ENCODE measurements at regions not wholly inside any gene's neighbourhood (a gene's known extent, or its start where the extent isn't known, plus 50 kb on each side); places are given as distances from the start of the nearest gene placed in this dataset.

- Histone ChIP-seq H3K4me3 (replicated peaks in 1 of 3) (no peak overlapping the region), H3K27me3 (no peaks in the 10 kb centered on the region), H3K36me3 (no peaks in the 10 kb centered on the region), H3K27ac (no peak overlapping the region), H3K9me3 (no peaks in the 10 kb centered on the region), H3K4me1 (no peaks in the 10 kb centered on the region)
- DNase-seq: no peak
- 72 to 78% methylated on average over 2 of the region's 2 CpGs for WGBS, 2 donors
- intact Hi-C loops (cut with DNase I): no loop called here
- TF ChIP-seq CTCF (IDR thresholded peaks at IDR 0.05) (no peak), POLR2A (IDR thresholded peaks at IDR 0.05) (no peak)
These were observed 81.8 kb upstream of the BARHL2 start for GRCh38 chr1:90798883-90799282.

GRCh38 chr1:90798344-90798743 is 81.2 kb upstream of the BARHL2 start:
- H3K27ac ChIP-seq: no peak overlapping the region
- WGBS, 2 donors: 85 to 88% methylated on average over 1 of the region's 1 CpG
- H3K36me3 ChIP-seq: no peaks in the 10 kb centered on the region
- no peaks in the 10 kb centered on the region for H3K27me3 ChIP-seq
- H3K4me1 ChIP-seq: no peaks in the 10 kb centered on the region
- intact Hi-C loops (cut with DNase I): no loop called here
- no peak overlapping the region for H3K4me3 ChIP-seq (replicated peaks in 1 of 3)
- H3K9me3 ChIP-seq: no peaks in the 10 kb centered on the region
- TF ChIP-seq CTCF (IDR thresholded peaks at IDR 0.05): no peak
- no peak for TF ChIP-seq POLR2A (IDR thresholded peaks at IDR 0.05)
- DNase-seq: no peak

- Histone ChIP-seq H3K4me3 (replicated peaks in 1 of 3) (no peak overlapping the region), H3K36me3 (no peaks in the 10 kb centered on the region), H3K4me1 (no peaks in the 10 kb centered on the region), H3K27ac (no peak overlapping the region), H3K27me3 (no peaks in the 10 kb centered on the region), H3K9me3 (no peaks in the 10 kb centered on the region)
- DNase-seq: no peak
- intact Hi-C loops (cut with DNase I): no loop called here
- 67 to 86% methylated on average over 2 of the region's 2 CpGs for WGBS, 2 donors
- no peak for TF ChIP-seq POLR2A (IDR thresholded peaks at IDR 0.05)
- no peak for TF ChIP-seq CTCF (IDR thresholded peaks at IDR 0.05)
These were observed 78.3 kb upstream of the BARHL2 start for GRCh38 chr1:90795431-90795830.

GRCh38 chr1:90786709-90787108 is 69.6 kb upstream of the BARHL2 start:
- H3K4me3 ChIP-seq (replicated peaks in 1 of 3): no peak overlapping the region
- TF ChIP-seq POLR2A (IDR thresholded peaks at IDR 0.05) (no peak), CTCF (IDR thresholded peaks at IDR 0.05) (no peak)
- 78% methylated on average over 3 of the region's 3 CpGs for WGBS, 2 donors
- no peaks in the 10 kb centered on the region for H3K9me3 ChIP-seq
- no peaks in the 10 kb centered on the region for H3K36me3 ChIP-seq
- no peak for DNase-seq
- no peaks in the 10 kb centered on the region for H3K4me1 ChIP-seq
- no peak overlapping the region for H3K27ac ChIP-seq
- intact Hi-C loops (cut with DNase I): no loop called here
- H3K27me3 ChIP-seq: no peaks in the 10 kb centered on the region

DNA sequence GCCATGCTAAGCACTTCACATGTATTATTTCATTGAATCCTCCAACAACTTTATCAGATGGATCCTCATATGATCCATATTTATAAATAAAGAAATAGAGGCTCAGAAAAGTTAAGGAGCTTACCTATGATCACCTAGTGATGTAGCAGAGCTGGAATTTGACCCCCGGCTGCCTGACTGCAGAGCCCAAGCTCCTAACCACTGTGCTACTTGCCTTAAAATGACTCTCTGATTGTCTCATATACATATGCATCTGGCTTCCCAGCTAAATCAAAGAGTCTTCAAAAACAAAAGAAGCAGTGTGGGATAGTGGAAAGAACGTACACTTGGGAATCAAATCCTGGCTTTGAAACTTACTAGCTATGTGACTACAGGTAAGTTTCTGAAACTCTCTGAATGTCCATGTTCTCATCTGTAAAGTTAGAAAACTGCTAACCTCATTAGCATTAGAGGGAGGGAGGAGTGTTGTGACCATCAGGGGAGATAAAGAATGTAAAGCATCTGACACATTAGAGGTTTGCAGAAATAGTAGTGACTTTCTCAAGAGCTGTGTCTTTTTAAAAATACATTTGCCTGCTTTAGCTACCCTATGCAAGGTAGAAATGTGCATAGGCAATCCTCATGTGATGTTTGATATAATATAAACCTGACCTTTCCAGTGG is 67.2 kb upstream of the BARHL2 start:
- no peak for DNase-seq

More for the DNA sequence above, 67.2 kb upstream of the BARHL2 start:
- Histone ChIP-seq H3K27me3 (no peaks in the 10 kb centered on the region), H3K36me3 (no peaks in the 10 kb centered on the region), H3K27ac (no peak overlapping the region), H3K4me1 (no peaks in the 10 kb centered on the region), H3K9me3 (no peaks in the 10 kb centered on the region), H3K4me3 (replicated peaks in 1 of 3) (no peak overlapping the region)
- intact Hi-C loops (cut with DNase I): no loop called here
- TF ChIP-seq CTCF (IDR thresholded peaks at IDR 0.05): no peak
- TF ChIP-seq POLR2A (IDR thresholded peaks at IDR 0.05): no peak
- WGBS, 2 donors: 64 to 82% methylated on average over 2 of the region's 2 CpGs

Measured in thyroid gland (tissue), 4 donors.